Endothelial cell (in vitro differentiated cells): ENCODE measurements at regions not wholly inside any gene's neighbourhood (a gene's known extent, or its start where the extent isn't known, plus 50 kb on each side); places are given as distances from the start of the nearest gene placed in this dataset.

ENCODE experiments used
- DNase-seq: peaks from one replicate; pipeline ENCODE4 v3.0.0; 2021; ENCODE audit warnings: low spot score
- H3K27ac Mint-ChIP-seq: one replicate; pipeline ENCODE4 v1.8.0; 2021; ENCODE audit warnings: mixed read lengths, inconsistent platforms; ENCODE audit not compliant: unreplicated experiment
- H3K27me3 Mint-ChIP-seq: one replicate; pipeline ENCODE4 v1.8.0; 2021; ENCODE audit warnings: mild to moderate bottlenecking, moderate library complexity, mixed read lengths, inconsistent platforms; ENCODE audit not compliant: unreplicated experiment
- H3K36me3 Mint-ChIP-seq: one replicate; pipeline ENCODE4 v1.8.0; 2021; ENCODE audit warnings: mild to moderate bottlenecking, low read depth, mixed read lengths, inconsistent platforms; ENCODE audit not compliant: unreplicated experiment
- H3K4me1 Mint-ChIP-seq: one replicate; pipeline ENCODE4 v1.8.0; 2021; ENCODE audit warnings: mild to moderate bottlenecking, mixed read lengths, inconsistent platforms; ENCODE audit not compliant: unreplicated experiment
- H3K4me3 Mint-ChIP-seq: one replicate; pipeline ENCODE4 v1.8.0; 2021; ENCODE audit warnings: mild to moderate bottlenecking, mixed read lengths, inconsistent platforms; ENCODE audit not compliant: unreplicated experiment
- H3K9me3 Mint-ChIP-seq: one replicate; pipeline ENCODE4 v1.8.0; 2021; ENCODE audit warnings: mixed read lengths, inconsistent platforms; ENCODE audit not compliant: unreplicated experiment
- TF ChIP-seq, protein P1 (sequence below): fragments of 200-600 bp; sonication (generic); IDR thresholded peaks from one replicate; pipeline ENCODE4 v1.5.0; 2021; ENCODE audit warnings: antibody characterized with exemption; ENCODE audit not compliant: unreplicated experiment

DNA sequence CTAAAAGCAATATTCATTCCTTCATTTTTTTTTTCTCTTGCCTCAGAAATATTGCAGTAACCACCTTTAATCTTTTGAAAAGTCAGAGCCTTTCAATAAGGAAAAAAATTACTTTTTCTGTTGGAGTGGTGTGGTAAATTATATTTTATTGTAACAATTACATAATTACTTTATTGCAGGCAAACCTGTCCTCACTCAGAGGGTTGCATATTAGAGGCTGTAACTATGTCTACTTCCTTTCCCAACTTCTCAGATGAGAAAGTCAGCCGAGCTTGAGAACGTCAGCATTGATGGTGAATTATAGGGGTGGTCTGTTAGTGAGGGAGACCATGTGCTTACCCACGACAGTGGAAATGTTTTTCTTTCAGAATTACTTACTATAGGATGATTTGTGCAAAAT, 611.8 kb downstream of the KIF4B start:
- TF ChIP-seq, protein P1, sequence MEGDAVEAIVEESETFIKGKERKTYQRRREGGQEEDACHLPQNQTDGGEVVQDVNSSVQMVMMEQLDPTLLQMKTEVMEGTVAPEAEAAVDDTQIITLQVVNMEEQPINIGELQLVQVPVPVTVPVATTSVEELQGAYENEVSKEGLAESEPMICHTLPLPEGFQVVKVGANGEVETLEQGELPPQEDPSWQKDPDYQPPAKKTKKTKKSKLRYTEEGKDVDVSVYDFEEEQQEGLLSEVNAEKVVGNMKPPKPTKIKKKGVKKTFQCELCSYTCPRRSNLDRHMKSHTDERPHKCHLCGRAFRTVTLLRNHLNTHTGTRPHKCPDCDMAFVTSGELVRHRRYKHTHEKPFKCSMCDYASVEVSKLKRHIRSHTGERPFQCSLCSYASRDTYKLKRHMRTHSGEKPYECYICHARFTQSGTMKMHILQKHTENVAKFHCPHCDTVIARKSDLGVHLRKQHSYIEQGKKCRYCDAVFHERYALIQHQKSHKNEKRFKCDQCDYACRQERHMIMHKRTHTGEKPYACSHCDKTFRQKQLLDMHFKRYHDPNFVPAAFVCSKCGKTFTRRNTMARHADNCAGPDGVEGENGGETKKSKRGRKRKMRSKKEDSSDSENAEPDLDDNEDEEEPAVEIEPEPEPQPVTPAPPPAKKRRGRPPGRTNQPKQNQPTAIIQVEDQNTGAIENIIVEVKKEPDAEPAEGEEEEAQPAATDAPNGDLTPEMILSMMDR = no peak
- Mint-ChIP-seq H3K36me3 (no peaks in the 10 kb centered on the region), H3K27me3 (peaks cover 2% of the 10 kb centered on the region), H3K4me1 (peaks cover 13% of the 10 kb centered on the region), H3K27ac (no peak overlapping the region), H3K9me3 (no peaks in the 10 kb centered on the region), H3K4me3 (no peak overlapping the region)
- no peak for DNase-seq

DNA sequence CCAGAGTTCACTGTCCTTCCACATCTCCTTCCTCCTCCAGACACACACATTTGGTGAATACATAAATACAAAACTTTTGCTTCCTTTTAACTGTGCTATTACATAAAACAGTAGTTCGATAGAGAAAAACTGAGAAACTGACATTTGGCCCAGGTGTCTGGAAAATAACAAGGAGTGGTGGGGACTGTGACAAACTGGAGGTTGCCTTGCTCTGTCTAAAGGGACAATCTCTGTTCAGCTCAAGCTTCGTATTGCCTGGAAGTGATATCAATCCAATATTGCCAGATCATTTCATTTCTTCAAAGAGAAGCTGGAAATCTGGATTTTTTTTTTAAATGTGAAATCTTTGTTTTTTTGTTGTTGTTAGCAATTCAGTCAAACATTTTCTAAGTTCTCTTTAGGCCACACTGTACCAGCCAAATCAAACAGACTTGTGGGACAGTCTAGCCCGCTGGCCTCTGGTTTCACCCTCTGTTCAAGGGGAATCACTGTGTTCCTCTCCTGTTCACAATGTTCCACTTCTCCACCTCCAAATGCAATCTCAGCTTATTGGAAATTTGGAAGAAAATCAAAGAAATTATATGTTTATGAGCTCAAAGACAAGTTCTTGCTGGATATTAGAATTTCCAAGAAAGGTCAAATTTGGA, 612.5 kb downstream of the KIF4B start:
- TF ChIP-seq, protein P1 = no peak
- Mint-ChIP-seq H3K4me1 (peaks cover 10% of the 10 kb centered on the region), H3K36me3 (no peaks in the 10 kb centered on the region), H3K4me3 (no peak overlapping the region), H3K9me3 (no peaks in the 10 kb centered on the region), H3K27me3 (peaks cover 2% of the 10 kb centered on the region), H3K27ac (no peak overlapping the region)
- no peak for DNase-seq

GRCh38 chr5:155626592-155626991, 613.0 kb downstream of the KIF4B start:
- H3K36me3 Mint-ChIP-seq = no peaks in the 10 kb centered on the region
- H3K4me1 Mint-ChIP-seq = peaks cover 9% of the 10 kb centered on the region
- no peaks in the 10 kb centered on the region for H3K9me3 Mint-ChIP-seq
- TF ChIP-seq, protein P1 = no peak
- H3K27ac Mint-ChIP-seq = no peak overlapping the region
- DNase-seq = no peak
- no peak overlapping the region for H3K4me3 Mint-ChIP-seq
- no peaks in the 10 kb centered on the region for H3K27me3 Mint-ChIP-seq

GRCh38 chr5:155628346-155628745, 614.8 kb downstream of the KIF4B start:
- no peaks in the 10 kb centered on the region for H3K27me3 Mint-ChIP-seq
- no peak for DNase-seq
- H3K4me3 Mint-ChIP-seq = no peak overlapping the region
- no peak overlapping the region for H3K27ac Mint-ChIP-seq
- TF ChIP-seq, protein P1 = no peak
- H3K9me3 Mint-ChIP-seq = no peaks in the 10 kb centered on the region
- H3K36me3 Mint-ChIP-seq = no peaks in the 10 kb centered on the region
- peaks cover 6% of the 10 kb centered on the region for H3K4me1 Mint-ChIP-seq

- peaks cover 6% of the 10 kb centered on the region for H3K4me1 Mint-ChIP-seq
- no peaks in the 10 kb centered on the region for H3K27me3 Mint-ChIP-seq
- no peaks in the 10 kb centered on the region for H3K9me3 Mint-ChIP-seq
- H3K36me3 Mint-ChIP-seq = no peaks in the 10 kb centered on the region
- DNase-seq = no peak
- H3K27ac Mint-ChIP-seq = no peak overlapping the region
- no peak overlapping the region for H3K4me3 Mint-ChIP-seq
- TF ChIP-seq, protein P1 = no peak
These were observed 616.0 kb downstream of the KIF4B start for GRCh38 chr5:155629597-155629996.
